Lower lobe of right lung (tissue), 2 donors: ENCODE measurements at regions not wholly inside any gene's neighbourhood (a gene's known extent, or its start where the extent isn't known, plus 50 kb on each side); places are given as distances from the start of the nearest gene placed in this dataset.

Source experiments
- ATAC-seq, 2 donors: fragments of 200-7000 bp; cut with Tn5 transposase; one replicate each; pipeline ENCODE4 v1.9.1; 2020 to 2022; ENCODE audit warnings: mild to moderate bottlenecking in 2 of 2, moderate library complexity in 2 of 2
- DNase-seq: peaks from one replicate; pipeline ENCODE4 v3.0.0-alpha.2; 2020
- H3K27ac ChIP-seq: fragments of 200-600 bp; one replicate; pipeline ENCODE4 v1.8.0; 2022
- H3K27me3 ChIP-seq: fragments of 200-600 bp; one replicate; pipeline ENCODE4 v1.8.0; 2022; ENCODE audit warnings: low read depth
- H3K36me3 ChIP-seq: fragments of 200-600 bp; one replicate; pipeline ENCODE4 v1.8.0; 2022; ENCODE audit warnings: mild to moderate bottlenecking
- H3K4me1 ChIP-seq: fragments of 200-600 bp; one replicate; pipeline ENCODE4 v1.8.0; 2022
- H3K4me3 ChIP-seq: fragments of 200-600 bp; one replicate; pipeline ENCODE4 v1.8.0; 2022; ENCODE audit warnings: mild to moderate bottlenecking
- H3K9me3 ChIP-seq: fragments of 200-600 bp; one replicate; pipeline ENCODE4 v1.8.0; 2022
- CTCF ChIP-seq: fragments of 200-600 bp; IDR thresholded peaks from one replicate; pipeline ENCODE4 v1.8.0; 2022; ENCODE audit warnings: antibody characterized with exemption, mild to moderate bottlenecking
- intact Hi-C: fragments of 100-400 bp; cut with DNase I; formaldehyde crosslinking; loops from one replicate; pipeline ENCODE4 v1.11.0; 2022
- donor health status: DM: no; HTN: yes; CAD: no; lungs with severe emphysema.

- DNase-seq: no peak
- H3K4me3 ChIP-seq: no peak overlapping the region
- no peaks in the 10 kb centered on the region for H3K27me3 ChIP-seq
- H3K4me1 ChIP-seq: peaks cover 10% of the 10 kb centered on the region
- ATAC-seq: peak; percentile 59 to 76
- intact Hi-C loops: no loop called here
- no peak for TF ChIP-seq CTCF
- no peaks in the 10 kb centered on the region for H3K36me3 ChIP-seq
- peak overlapping the region; percentile 20 for H3K27ac ChIP-seq
- no peaks in the 10 kb centered on the region for H3K9me3 ChIP-seq
These were observed 92.0 kb upstream of the MKLN1 start for GRCh38 chr7:131235489-131236317.

- Histone ChIP-seq H3K36me3 (no peaks in the 10 kb centered on the region), H3K4me1 (peaks cover 10% of the 10 kb centered on the region)
- intact Hi-C loops: no loop called here
These were observed 91.4 kb upstream of the MKLN1 start for GRCh38 chr7:131236318-131236672.

GRCh38 chr7:131238347-131238931, 89.2 kb upstream of the MKLN1 start:
- Histone ChIP-seq H3K4me3 (no peak overlapping the region), H3K4me1 (peaks cover 10% of the 10 kb centered on the region), H3K27ac (no peak overlapping the region), H3K9me3 (no peaks in the 10 kb centered on the region), H3K27me3 (no peaks in the 10 kb centered on the region), H3K36me3 (no peaks in the 10 kb centered on the region)
- TF ChIP-seq CTCF: no peak
- DNase-seq (no peak), ATAC-seq (peak; percentile 40 to 66)
- intact Hi-C loops: no loop called here

More at GRCh38 chr7:131236318-131236672, 91.4 kb upstream of the MKLN1 start:
- no peak overlapping the region for H3K27ac ChIP-seq
- H3K27me3 ChIP-seq: no peaks in the 10 kb centered on the region
- DNase-seq: no peak
- ATAC-seq: no peak
- no peaks in the 10 kb centered on the region for H3K9me3 ChIP-seq
- TF ChIP-seq CTCF: no peak
- no peak overlapping the region for H3K4me3 ChIP-seq

DNA sequence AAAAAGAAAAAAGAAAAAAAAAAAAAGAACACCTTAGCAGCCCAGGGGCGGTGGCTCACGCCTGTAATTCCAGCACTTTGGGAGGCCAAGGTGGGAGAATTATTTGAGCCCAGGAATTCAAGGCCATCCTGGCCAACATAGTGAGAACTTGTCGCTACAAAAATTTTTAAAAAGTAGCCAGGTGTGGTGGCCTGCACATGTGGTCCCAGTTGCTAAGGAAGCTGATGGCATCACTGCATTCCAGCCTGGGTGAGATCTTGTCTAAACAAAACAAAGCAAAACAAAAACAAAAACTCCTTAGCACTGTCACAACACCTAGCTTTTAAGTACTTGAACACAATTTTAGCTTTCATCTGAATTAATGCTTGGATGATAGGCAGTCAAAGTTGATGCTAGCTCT, 86.3 kb upstream of the MKLN1 start:
- H3K9me3 ChIP-seq: no peaks in the 10 kb centered on the region
- no peak for TF ChIP-seq CTCF
- H3K4me3 ChIP-seq: no peak overlapping the region
- no peak for ATAC-seq
- H3K27ac ChIP-seq: no peak overlapping the region
- H3K4me1 ChIP-seq: no peaks in the 10 kb centered on the region
- intact Hi-C loops: no loop called here
- no peaks in the 10 kb centered on the region for H3K36me3 ChIP-seq
- no peak for DNase-seq
- H3K27me3 ChIP-seq: no peaks in the 10 kb centered on the region

- DNase-seq (no peak), ATAC-seq (no peak)
- no peak overlapping the region for H3K27ac ChIP-seq
- no peaks in the 10 kb centered on the region for H3K27me3 ChIP-seq
- no peak for TF ChIP-seq CTCF
- no peaks in the 10 kb centered on the region for H3K4me1 ChIP-seq
- intact Hi-C loops: no loop called here
- H3K4me3 ChIP-seq: no peak overlapping the region
- H3K9me3 ChIP-seq: no peaks in the 10 kb centered on the region
- no peaks in the 10 kb centered on the region for H3K36me3 ChIP-seq
These were observed 85.5 kb upstream of the MKLN1 start for GRCh38 chr7:131242123-131242650.
